Liver (tissue), 8 donors: ENCODE measurements at regions not wholly inside any gene's neighbourhood (a gene's known extent, or its start where the extent isn't known, plus 50 kb on each side); places are given as distances from the start of the nearest gene placed in this dataset.

Experiments
- DNase-seq: peaks from one replicate; pipeline ENCODE4 v3.0.0-alpha.2; 2017; ENCODE audit warnings: low spot score
- H3K27ac ChIP-seq, 2 donors: one replicate each; pipeline ENCODE4 v1.7.0; 2013; ENCODE audit warnings: inconsistent platforms in 2 of 2, low read length in 2 of 2, control low read depth in 1 of 2, low read depth in 1 of 2, mild to moderate bottlenecking in 1 of 2
- H3K27me3 ChIP-seq, 4 donors: one replicate each; pipeline versions ENCODE4 v1.6.1 to v1.7.0; 2013; ENCODE audit warnings: low read length in 3 of 4, inconsistent platforms in 1 of 4, mild to moderate bottlenecking in 1 of 4, moderate library complexity in 1 of 4; ENCODE audit not compliant: control insufficient read depth in 4 of 4, insufficient read depth in 4 of 4
- H3K36me3 ChIP-seq, 4 donors: one replicate each; pipeline versions ENCODE4 v1.6.1 to v1.7.0; 2013; ENCODE audit warnings: low read length in 3 of 4, mild to moderate bottlenecking in 3 of 4, low read depth in 1 of 4, moderate library complexity in 1 of 4; ENCODE audit not compliant: control insufficient read depth in 4 of 4, insufficient read depth in 3 of 4
- H3K4me1 ChIP-seq, 4 donors: one replicate each; pipeline versions ENCODE4 v1.6.1 to v1.7.0; 2013; ENCODE audit warnings: low read length in 3 of 4, mild to moderate bottlenecking in 3 of 4, moderate library complexity in 1 of 4; ENCODE audit not compliant: control insufficient read depth in 4 of 4, insufficient read depth in 4 of 4
- H3K4me3 ChIP-seq, 3 donors: one replicate each; pipeline versions ENCODE4 v1.6.1 to v1.7.0; 2013; ENCODE audit warnings: low read length in 3 of 3, control low read depth in 1 of 3, low read depth in 1 of 3, mild to moderate bottlenecking in 1 of 3
- H3K9ac ChIP-seq, 2 donors: one replicate each; pipeline ENCODE4 v1.7.0; 2013; ENCODE audit warnings: low read length in 2 of 2, mild to moderate bottlenecking in 2 of 2, moderate library complexity in 2 of 2, control low read depth in 1 of 2, low read depth in 1 of 2
- H3K9me3 ChIP-seq, 4 donors: one replicate each; pipeline versions ENCODE4 v1.6.1 to v1.7.0; 2013; ENCODE audit warnings: low read length in 3 of 4; ENCODE audit not compliant: control insufficient read depth in 4 of 4
- ATF3 ChIP-seq: IDR thresholded peaks from 2 replicates; pipeline ENCODE4 v1.6.1; 2016; ENCODE audit warnings: antibody characterized with exemption
- EGR1 ChIP-seq, 2 donors: IDR thresholded peaks; 2 replicates each; pipeline ENCODE4 v1.6.1; 2016 to 2018; ENCODE audit warnings: antibody characterized with exemption in 2 of 2, low read depth in 2 of 2
- FOXA2 ChIP-seq: IDR thresholded peaks from 2 replicates; pipeline ENCODE4 v1.6.1; 2016; ENCODE audit warnings: antibody characterized with exemption
- GABPA ChIP-seq, 2 donors: IDR thresholded peaks in 1 of 2; conservative IDR thresholded peaks in 1 of 2; 2 replicates each; pipeline ENCODE4 v1.6.1; 2016; ENCODE audit warnings: antibody characterized with exemption in 2 of 2, mild to moderate bottlenecking in 1 of 2, moderate library complexity in 1 of 2
- HNF4A ChIP-seq, 2 donors: conservative IDR thresholded peaks; 2 replicates each; pipeline ENCODE4 v1.6.1; 2016; ENCODE audit warnings: antibody characterized with exemption in 2 of 2, mild to moderate bottlenecking in 2 of 2
- HNF4G ChIP-seq: IDR thresholded peaks from 2 replicates; pipeline ENCODE4 v1.6.1; 2016; ENCODE audit warnings: antibody characterized with exemption
- JUND ChIP-seq, 2 donors: IDR thresholded peaks; 2 replicates each; pipeline ENCODE4 v1.6.1; 2016; ENCODE audit warnings: antibody characterized with exemption in 2 of 2
- NR2F2 ChIP-seq: IDR thresholded peaks from 2 replicates; pipeline ENCODE4 v1.6.1; 2016; ENCODE audit warnings: antibody characterized with exemption
- RAD21 ChIP-seq, 2 donors: IDR thresholded peaks; 2 replicates each; pipeline ENCODE4 v1.6.1; 2016; ENCODE audit warnings: antibody characterized with exemption in 2 of 2, mild to moderate bottlenecking in 2 of 2
- REST ChIP-seq: IDR thresholded peaks from 2 replicates; pipeline ENCODE4 v1.6.1; 2016; ENCODE audit warnings: antibody characterized with exemption, mild to moderate bottlenecking
- RXRA ChIP-seq, 2 donors: IDR thresholded peaks; 2 replicates each; pipeline ENCODE4 v1.6.1; 2017 to 2018; ENCODE audit warnings: antibody characterized with exemption in 2 of 2, mild to moderate bottlenecking in 1 of 2
- SP1 ChIP-seq: IDR thresholded peaks from 2 replicates; pipeline ENCODE4 v1.6.1; 2018; ENCODE audit warnings: antibody characterized with exemption, mild to moderate bottlenecking
- TAF1 ChIP-seq: conservative IDR thresholded peaks from 2 replicates; pipeline ENCODE4 v1.6.1; 2016; ENCODE audit warnings: antibody characterized with exemption, mild to moderate bottlenecking
- YY1 ChIP-seq: IDR thresholded peaks from 2 replicates; pipeline ENCODE4 v1.6.1; 2016; ENCODE audit warnings: antibody characterized with exemption, mild to moderate bottlenecking
- whole genome bisulfite sequencing: extraction: QIAGEN DNeasy Blood & Tissue Kit; methylation state at CpG from one replicate; pipeline ENCODE4 v1.1.7; 2013; 5-methylcytosine and 5-hydroxymethylcytosine counted together
- TF ChIP-seq, protein P1 (sequence below): IDR thresholded peaks from 2 replicates; pipeline ENCODE4 v1.6.1; 2016; ENCODE audit warnings: antibody characterized with exemption
- TF ChIP-seq, protein P2 (sequence below): fragments of 150-350 bp; IDR thresholded peaks from 2 replicates; pipeline ENCODE4 v1.5.1; 2017; ENCODE audit warnings: improper control_type of control experiment, low read depth, low read length; ENCODE audit not compliant: missing input control
- donor health status: healthy.
- donor health status: healthy.
- donor health status: healthy.
- donor health status: healthy.
- donor health status: healthy.

DNA sequence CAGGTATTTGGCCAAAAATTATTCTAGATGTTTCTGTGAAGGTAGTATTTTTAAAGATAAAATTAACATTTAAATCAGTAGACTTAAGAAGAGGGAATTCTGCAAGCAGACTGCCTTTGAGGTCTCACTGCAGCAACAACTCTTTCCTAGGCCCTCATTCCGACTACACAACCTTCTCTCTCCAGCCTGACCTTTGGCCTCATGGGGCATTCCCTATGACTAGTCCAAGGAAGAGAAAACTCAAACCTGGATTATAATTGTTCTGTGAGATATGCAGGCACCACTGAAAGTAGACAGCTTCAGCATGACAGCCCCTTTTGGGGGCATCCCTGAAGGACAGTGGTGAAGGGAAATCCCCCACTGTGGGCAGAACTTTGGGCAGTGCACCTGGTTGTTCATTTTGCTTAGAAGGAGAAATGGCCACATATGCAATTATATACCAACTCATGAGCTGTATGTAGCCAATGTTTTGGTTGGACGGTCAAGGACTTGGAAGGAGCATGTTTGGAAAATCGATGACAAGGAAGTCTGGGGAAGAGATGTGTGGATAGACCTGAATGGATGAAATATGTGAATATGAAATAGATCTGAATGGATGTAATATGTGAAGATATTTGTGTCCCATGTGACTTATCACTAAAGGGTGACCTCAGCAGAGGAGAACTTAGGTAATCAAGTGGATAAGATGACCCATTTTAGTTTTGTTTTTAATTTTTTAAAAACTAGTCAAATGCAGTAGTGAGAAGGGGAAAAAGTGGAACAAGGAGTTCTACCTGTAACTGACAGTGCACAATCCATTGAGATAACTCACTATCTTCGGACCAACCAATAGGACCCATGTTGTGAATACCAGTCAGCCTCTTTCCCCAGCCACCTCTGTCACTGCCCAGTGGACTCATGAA, 233.3 kb upstream of the FOXN3 start:
- Histone ChIP-seq H3K9ac (no peak overlapping the region), H3K27ac (no peak overlapping the region), H3K27me3 (no peaks in the 10 kb centered on the region), H3K4me1 (peaks cover 3 to 18% (median 10%) of the 10 kb centered on the region in 4 donors), H3K4me3 (no peak overlapping the region), H3K9me3 (no peaks in the 10 kb centered on the region), H3K36me3 (no peaks in the 10 kb centered on the region)
- peak in 1 of 2 donors; percentile 18 for TF ChIP-seq JUND (IDR thresholded peaks at IDR 0.05)
- no peak for TF ChIP-seq REST
- 91% methylated on average over 4 of the region's 4 CpGs for WGBS
- DNase-seq = no peak

- no peak for DNase-seq
- no peaks in the 10 kb centered on the region for H3K9me3 ChIP-seq
- no peak overlapping the region for H3K27ac ChIP-seq
- H3K4me1 ChIP-seq = peaks cover 3 to 20% (median 10%) of the 10 kb centered on the region in 4 donors
- no peak overlapping the region for H3K4me3 ChIP-seq
- H3K27me3 ChIP-seq = no peaks in the 10 kb centered on the region
- WGBS = 90% methylated on average over 7 of the region's 7 CpGs
- H3K9ac ChIP-seq = no peak overlapping the region
- TF ChIP-seq GABPA (IDR thresholded peaks at IDR 0.05 in 1 of 2, conservative IDR thresholded peaks at IDR 0.05 in 1 of 2) = no peak
- TF ChIP-seq, protein P1, sequence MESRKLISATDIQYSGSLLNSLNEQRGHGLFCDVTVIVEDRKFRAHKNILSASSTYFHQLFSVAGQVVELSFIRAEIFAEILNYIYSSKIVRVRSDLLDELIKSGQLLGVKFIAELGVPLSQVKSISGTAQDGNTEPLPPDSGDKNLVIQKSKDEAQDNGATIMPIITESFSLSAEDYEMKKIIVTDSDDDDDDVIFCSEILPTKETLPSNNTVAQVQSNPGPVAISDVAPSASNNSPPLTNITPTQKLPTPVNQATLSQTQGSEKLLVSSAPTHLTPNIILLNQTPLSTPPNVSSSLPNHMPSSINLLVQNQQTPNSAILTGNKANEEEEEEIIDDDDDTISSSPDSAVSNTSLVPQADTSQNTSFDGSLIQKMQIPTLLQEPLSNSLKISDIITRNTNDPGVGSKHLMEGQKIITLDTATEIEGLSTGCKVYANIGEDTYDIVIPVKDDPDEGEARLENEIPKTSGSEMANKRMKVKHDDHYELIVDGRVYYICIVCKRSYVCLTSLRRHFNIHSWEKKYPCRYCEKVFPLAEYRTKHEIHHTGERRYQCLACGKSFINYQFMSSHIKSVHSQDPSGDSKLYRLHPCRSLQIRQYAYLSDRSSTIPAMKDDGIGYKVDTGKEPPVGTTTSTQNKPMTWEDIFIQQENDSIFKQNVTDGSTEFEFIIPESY = no peak
- no peak for TF ChIP-seq RAD21 (IDR thresholded peaks at IDR 0.05)
- TF ChIP-seq HNF4G = no peak
- TF ChIP-seq, protein P2, sequence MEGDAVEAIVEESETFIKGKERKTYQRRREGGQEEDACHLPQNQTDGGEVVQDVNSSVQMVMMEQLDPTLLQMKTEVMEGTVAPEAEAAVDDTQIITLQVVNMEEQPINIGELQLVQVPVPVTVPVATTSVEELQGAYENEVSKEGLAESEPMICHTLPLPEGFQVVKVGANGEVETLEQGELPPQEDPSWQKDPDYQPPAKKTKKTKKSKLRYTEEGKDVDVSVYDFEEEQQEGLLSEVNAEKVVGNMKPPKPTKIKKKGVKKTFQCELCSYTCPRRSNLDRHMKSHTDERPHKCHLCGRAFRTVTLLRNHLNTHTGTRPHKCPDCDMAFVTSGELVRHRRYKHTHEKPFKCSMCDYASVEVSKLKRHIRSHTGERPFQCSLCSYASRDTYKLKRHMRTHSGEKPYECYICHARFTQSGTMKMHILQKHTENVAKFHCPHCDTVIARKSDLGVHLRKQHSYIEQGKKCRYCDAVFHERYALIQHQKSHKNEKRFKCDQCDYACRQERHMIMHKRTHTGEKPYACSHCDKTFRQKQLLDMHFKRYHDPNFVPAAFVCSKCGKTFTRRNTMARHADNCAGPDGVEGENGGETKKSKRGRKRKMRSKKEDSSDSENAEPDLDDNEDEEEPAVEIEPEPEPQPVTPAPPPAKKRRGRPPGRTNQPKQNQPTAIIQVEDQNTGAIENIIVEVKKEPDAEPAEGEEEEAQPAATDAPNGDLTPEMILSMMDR = no peak
- no peak for TF ChIP-seq NR2F2
- TF ChIP-seq JUND (IDR thresholded peaks at IDR 0.05) = no peak
- no peak for TF ChIP-seq RXRA (IDR thresholded peaks at IDR 0.05)
- TF ChIP-seq EGR1 (IDR thresholded peaks at IDR 0.05; ENCODE audit: low read depth in 2 of 2) = no peak
- TF ChIP-seq YY1 = no peak
- TF ChIP-seq REST = no peak
- no peak for TF ChIP-seq ATF3
- no peak for TF ChIP-seq FOXA2
- no peak for TF ChIP-seq TAF1
- no peak for TF ChIP-seq HNF4A (conservative IDR thresholded peaks at IDR 0.05)
- TF ChIP-seq SP1 = no peak
- H3K36me3 ChIP-seq = no peaks in the 10 kb centered on the region
These were observed 232.5 kb upstream of the FOXN3 start for GRCh38 chr14:89649451-89650075.
